ENCODE measurements at regions not wholly inside any gene's neighbourhood (a gene's known extent, or its start where the extent isn't known, plus 50 kb on each side); places are given as distances from the start of the nearest gene placed in this dataset.

GRCh38 chr7:46653848-46654247 is 732.8 kb upstream of the IGFBP3 start:
- Histone ChIP-seq H3K79me1 (replicated peaks; ENCODE audit: low read length, poor library complexity, severe bottlenecking) (no peaks in the 10 kb centered on the region), H2BK12ac (ENCODE audit: low read length in 2 of 2) (no peak overlapping the region), H3K4ac (ENCODE audit: low read depth in 1 of 2, low read length in 2 of 2) (no peak overlapping the region), H3K27me3 (ENCODE audit: control insufficient read depth in 1 of 2, insufficient read depth in 1 of 2, low read length in 2 of 2) (no peaks in the 10 kb centered on the region), H2BK120ac (ENCODE audit: low read depth, low read length) (no peak overlapping the region), H3K23ac (ENCODE audit: low read length in 2 of 2) (no peak overlapping the region), H2AFZ (ENCODE audit: low read depth, low read length) (no peak overlapping the region), H3K9ac (ENCODE audit: low read length) (no peak overlapping the region), H3K9me3 (ENCODE audit: control insufficient read depth, low read length) (no peaks in the 10 kb centered on the region), H3K14ac (ENCODE audit: low read length in 2 of 2) (no peak overlapping the region), H3K4me1 (ENCODE audit: control insufficient read depth, insufficient read depth, low read depth, low read length) (peaks cover 5% of the 10 kb centered on the region), H4K91ac (ENCODE audit: low read length) (no peak overlapping the region), H3K4me3 (ENCODE audit: insufficient read depth in 1 of 2, low read depth in 1 of 2, low read length in 2 of 2) (no peak overlapping the region), H3K18ac (ENCODE audit: low read depth in 1 of 2, low read length in 2 of 2) (no peak overlapping the region), H2BK15ac (ENCODE audit: low read depth, poor library complexity, severe bottlenecking) (no peak overlapping the region), H3K4me2 (ENCODE audit: low read length, poor library complexity, severe bottlenecking) (no peak overlapping the region), H3K36me3 (ENCODE audit: control insufficient read depth in 1 of 2, insufficient read depth in 2 of 2, low read depth in 1 of 2, low read length in 2 of 2) (no peaks in the 10 kb centered on the region), H2AK5ac (ENCODE audit: low read length, severe bottlenecking) (peak overlapping the region; percentile 89), H3K27ac (ENCODE audit: low read length, poor library complexity, severe bottlenecking) (no peak overlapping the region), H4K8ac (ENCODE audit: low read length) (no peak overlapping the region), H2BK5ac (ENCODE audit: low read depth, low read length, poor library complexity, severe bottlenecking) (no peak overlapping the region)
- WGBS = 49% methylated on average over 2 of the region's 2 CpGs
- no peak for DNase-seq

GRCh38 chr7:46652317-46652716 is 731.2 kb upstream of the IGFBP3 start:
- Histone ChIP-seq H3K4me2 (ENCODE audit: low read length, poor library complexity, severe bottlenecking) (no peak overlapping the region), H3K4me1 (ENCODE audit: control insufficient read depth, insufficient read depth, low read depth, low read length) (peaks cover 5% of the 10 kb centered on the region), H2BK120ac (ENCODE audit: low read depth, low read length) (no peak overlapping the region), H2AK5ac (ENCODE audit: low read length, severe bottlenecking) (peak overlapping the region; percentile 59), H2BK5ac (ENCODE audit: low read depth, low read length, poor library complexity, severe bottlenecking) (no peak overlapping the region), H3K9ac (ENCODE audit: low read length) (no peak overlapping the region), H3K9me3 (ENCODE audit: control insufficient read depth, low read length) (no peaks in the 10 kb centered on the region), H3K4me3 (ENCODE audit: insufficient read depth in 1 of 2, low read depth in 1 of 2, low read length in 2 of 2) (no peak overlapping the region), H3K79me1 (replicated peaks; ENCODE audit: low read length, poor library complexity, severe bottlenecking) (no peaks in the 10 kb centered on the region), H3K36me3 (ENCODE audit: control insufficient read depth in 1 of 2, insufficient read depth in 2 of 2, low read depth in 1 of 2, low read length in 2 of 2) (no peaks in the 10 kb centered on the region), H2AFZ (ENCODE audit: low read depth, low read length) (no peak overlapping the region), H3K27ac (ENCODE audit: low read length, poor library complexity, severe bottlenecking) (no peak overlapping the region), H4K91ac (ENCODE audit: low read length) (no peak overlapping the region), H3K23ac (ENCODE audit: low read length in 2 of 2) (no peak overlapping the region), H3K18ac (ENCODE audit: low read depth in 1 of 2, low read length in 2 of 2) (no peak overlapping the region), H3K14ac (ENCODE audit: low read length in 2 of 2) (no peak overlapping the region), H3K27me3 (ENCODE audit: control insufficient read depth in 1 of 2, insufficient read depth in 1 of 2, low read length in 2 of 2) (no peaks in the 10 kb centered on the region), H3K4ac (ENCODE audit: low read depth in 1 of 2, low read length in 2 of 2) (no peak overlapping the region), H2BK12ac (ENCODE audit: low read length in 2 of 2) (no peak overlapping the region), H4K8ac (ENCODE audit: low read length) (no peak overlapping the region), H2BK15ac (ENCODE audit: low read depth, poor library complexity, severe bottlenecking) (no peak overlapping the region)
- no peak for DNase-seq
- 83% methylated on average over 4 of the region's 4 CpGs for WGBS

DNA sequence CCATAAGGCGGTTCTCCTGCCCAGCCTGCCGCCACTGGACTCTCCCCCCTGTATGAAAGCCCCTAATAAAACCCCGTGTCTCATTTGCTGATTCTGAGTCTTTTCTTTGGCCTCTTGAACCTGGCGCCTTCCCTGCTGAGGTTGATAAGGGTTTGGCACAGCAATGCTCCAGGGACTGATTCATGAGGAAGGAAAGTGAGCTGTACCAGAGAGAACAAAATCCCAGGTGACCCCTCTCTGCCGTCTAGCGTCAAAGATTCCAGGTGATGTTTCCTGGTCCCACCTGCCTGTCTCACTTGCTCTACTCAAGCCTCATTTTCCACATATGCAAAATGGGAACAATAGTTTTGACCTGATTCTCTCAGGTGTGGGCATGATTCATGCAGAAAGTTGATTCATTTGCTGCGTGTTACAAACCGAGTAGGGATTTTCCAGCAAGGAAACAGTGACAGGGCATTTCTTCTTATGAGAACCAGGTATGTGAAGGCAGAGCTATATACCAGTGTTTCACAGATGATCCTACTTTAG is 730.6 kb upstream of the IGFBP3 start:
- Histone ChIP-seq H2BK5ac (ENCODE audit: low read depth, low read length, poor library complexity, severe bottlenecking) (no peak overlapping the region), H3K14ac (ENCODE audit: low read length in 2 of 2) (peak overlapping the region in 1 of 2 experiments; percentile 62), H2AK5ac (ENCODE audit: low read length, severe bottlenecking) (peak overlapping the region; percentile 6), H3K4me1 (ENCODE audit: control insufficient read depth, insufficient read depth, low read depth, low read length) (peaks cover 5% of the 10 kb centered on the region), H3K9ac (ENCODE audit: low read length) (no peak overlapping the region), H2BK12ac (ENCODE audit: low read length in 2 of 2) (no peak overlapping the region), H4K91ac (ENCODE audit: low read length) (no peak overlapping the region), H2AFZ (ENCODE audit: low read depth, low read length) (no peak overlapping the region), H3K23ac (ENCODE audit: low read length in 2 of 2) (no peak overlapping the region), H3K4me2 (ENCODE audit: low read length, poor library complexity, severe bottlenecking) (no peak overlapping the region), H3K36me3 (ENCODE audit: control insufficient read depth in 1 of 2, insufficient read depth in 2 of 2, low read depth in 1 of 2, low read length in 2 of 2) (no peaks in the 10 kb centered on the region), H2BK15ac (ENCODE audit: low read depth, poor library complexity, severe bottlenecking) (no peak overlapping the region), H3K27ac (ENCODE audit: low read length, poor library complexity, severe bottlenecking) (no peak overlapping the region), H3K9me3 (ENCODE audit: control insufficient read depth, low read length) (no peaks in the 10 kb centered on the region), H4K8ac (ENCODE audit: low read length) (no peak overlapping the region), H2BK120ac (ENCODE audit: low read depth, low read length) (no peak overlapping the region), H3K4me3 (ENCODE audit: insufficient read depth in 1 of 2, low read depth in 1 of 2, low read length in 2 of 2) (no peak overlapping the region), H3K79me1 (replicated peaks; ENCODE audit: low read length, poor library complexity, severe bottlenecking) (no peaks in the 10 kb centered on the region), H3K18ac (ENCODE audit: low read depth in 1 of 2, low read length in 2 of 2) (peak overlapping the region in 1 of 2 experiments; percentile 54), H3K4ac (ENCODE audit: low read depth in 1 of 2, low read length in 2 of 2) (no peak overlapping the region), H3K27me3 (ENCODE audit: control insufficient read depth in 1 of 2, insufficient read depth in 1 of 2, low read length in 2 of 2) (no peaks in the 10 kb centered on the region)
- no peak for DNase-seq
- 94% methylated on average over 7 of the region's 8 CpGs for WGBS

DNA sequence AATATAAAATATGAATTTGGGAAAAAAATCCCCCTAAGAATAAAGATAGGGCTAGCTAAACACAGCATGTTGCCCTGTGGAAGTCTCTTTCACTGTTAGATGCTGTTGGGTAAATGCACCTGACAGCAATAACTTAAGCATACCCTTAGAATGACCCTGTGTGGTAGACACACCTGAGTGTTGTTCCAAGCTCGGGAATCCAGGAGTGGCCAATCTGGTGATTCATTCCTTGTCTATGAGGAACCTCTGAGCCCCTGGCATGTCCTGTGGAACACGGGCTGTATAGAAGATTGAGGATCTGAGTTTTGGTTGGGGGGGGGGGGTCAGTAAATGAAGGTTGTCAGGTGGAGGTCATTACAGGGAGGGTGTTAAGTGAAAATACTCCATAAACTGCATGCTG is 730.0 kb upstream of the IGFBP3 start:
- no peak for DNase-seq
- Histone ChIP-seq H3K4me1 (ENCODE audit: control insufficient read depth, insufficient read depth, low read depth, low read length) (peaks cover 5% of the 10 kb centered on the region), H3K79me1 (replicated peaks; ENCODE audit: low read length, poor library complexity, severe bottlenecking) (no peaks in the 10 kb centered on the region), H3K27ac (ENCODE audit: low read length, poor library complexity, severe bottlenecking) (no peak overlapping the region), H3K4me2 (ENCODE audit: low read length, poor library complexity, severe bottlenecking) (no peak overlapping the region), H3K18ac (ENCODE audit: low read depth in 1 of 2, low read length in 2 of 2) (peak overlapping the region in 1 of 2 experiments; percentile 54), H3K14ac (ENCODE audit: low read length in 2 of 2) (peak overlapping the region in 1 of 2 experiments; percentile 62), H3K9ac (ENCODE audit: low read length) (no peak overlapping the region), H3K9me3 (ENCODE audit: control insufficient read depth, low read length) (no peaks in the 10 kb centered on the region), H2BK120ac (ENCODE audit: low read depth, low read length) (no peak overlapping the region), H2BK5ac (ENCODE audit: low read depth, low read length, poor library complexity, severe bottlenecking) (no peak overlapping the region), H2BK15ac (ENCODE audit: low read depth, poor library complexity, severe bottlenecking) (no peak overlapping the region), H3K27me3 (ENCODE audit: control insufficient read depth in 1 of 2, insufficient read depth in 1 of 2, low read length in 2 of 2) (no peaks in the 10 kb centered on the region), H2AK5ac (ENCODE audit: low read length, severe bottlenecking) (peak overlapping the region; percentile 33), H2AFZ (ENCODE audit: low read depth, low read length) (no peak overlapping the region), H2BK12ac (ENCODE audit: low read length in 2 of 2) (no peak overlapping the region), H3K23ac (ENCODE audit: low read length in 2 of 2) (no peak overlapping the region), H4K8ac (ENCODE audit: low read length) (no peak overlapping the region), H3K36me3 (ENCODE audit: control insufficient read depth in 1 of 2, insufficient read depth in 2 of 2, low read depth in 1 of 2, low read length in 2 of 2) (no peaks in the 10 kb centered on the region), H3K4me3 (ENCODE audit: insufficient read depth in 1 of 2, low read depth in 1 of 2, low read length in 2 of 2) (no peak overlapping the region), H4K91ac (ENCODE audit: low read length) (no peak overlapping the region), H3K4ac (ENCODE audit: low read depth in 1 of 2, low read length in 2 of 2) (peak overlapping the region in 1 of 2 experiments; percentile 30)
- WGBS = 88% methylated on average over 2 of the region's 2 CpGs

Measured in mesenchymal stem cell (in vitro differentiated cells and primary cell).